ENCODE measurements at regions not wholly inside any gene's neighbourhood (a gene's known extent, or its start where the extent isn't known, plus 50 kb on each side); places are given as distances from the start of the nearest gene placed in this dataset.

DNA sequence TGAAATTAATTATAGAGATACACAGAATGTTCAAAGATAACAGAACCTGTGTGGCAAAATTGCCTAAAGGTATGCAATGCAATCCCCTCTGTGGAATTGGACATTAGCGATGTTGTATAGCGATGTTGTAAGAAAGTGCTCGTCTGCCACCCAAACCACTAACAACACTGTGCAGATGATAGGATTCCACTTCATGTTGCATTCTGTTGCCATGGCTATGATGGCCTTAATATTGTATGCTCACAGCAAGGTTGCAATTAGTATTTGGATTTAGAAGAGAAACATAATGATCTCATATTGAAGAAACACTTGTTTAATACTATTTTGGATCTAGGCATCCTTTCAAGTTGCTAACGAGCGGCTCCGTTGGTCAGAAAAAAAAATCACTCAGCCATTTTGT, 260.3 kb downstream of the BCAT1 start:
- TF ChIP-seq BHLHE40 (IDR thresholded peaks at IDR 0.05; ENCODE audit: low read depth, low read length), result no peak
- TF ChIP-seq, protein P1, sequence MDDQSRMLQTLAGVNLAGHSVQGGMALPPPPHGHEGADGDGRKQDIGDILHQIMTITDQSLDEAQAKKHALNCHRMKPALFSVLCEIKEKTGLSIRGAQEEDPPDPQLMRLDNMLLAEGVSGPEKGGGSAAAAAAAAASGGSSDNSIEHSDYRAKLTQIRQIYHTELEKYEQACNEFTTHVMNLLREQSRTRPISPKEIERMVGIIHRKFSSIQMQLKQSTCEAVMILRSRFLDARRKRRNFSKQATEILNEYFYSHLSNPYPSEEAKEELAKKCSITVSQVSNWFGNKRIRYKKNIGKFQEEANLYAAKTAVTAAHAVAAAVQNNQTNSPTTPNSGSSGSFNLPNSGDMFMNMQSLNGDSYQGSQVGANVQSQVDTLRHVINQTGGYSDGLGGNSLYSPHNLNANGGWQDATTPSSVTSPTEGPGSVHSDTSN (IDR thresholded peaks at IDR 0.05), result no peak
- TF ChIP-seq RFX5 (IDR thresholded peaks at IDR 0.05), result no peak
- TF ChIP-seq, protein P2, sequence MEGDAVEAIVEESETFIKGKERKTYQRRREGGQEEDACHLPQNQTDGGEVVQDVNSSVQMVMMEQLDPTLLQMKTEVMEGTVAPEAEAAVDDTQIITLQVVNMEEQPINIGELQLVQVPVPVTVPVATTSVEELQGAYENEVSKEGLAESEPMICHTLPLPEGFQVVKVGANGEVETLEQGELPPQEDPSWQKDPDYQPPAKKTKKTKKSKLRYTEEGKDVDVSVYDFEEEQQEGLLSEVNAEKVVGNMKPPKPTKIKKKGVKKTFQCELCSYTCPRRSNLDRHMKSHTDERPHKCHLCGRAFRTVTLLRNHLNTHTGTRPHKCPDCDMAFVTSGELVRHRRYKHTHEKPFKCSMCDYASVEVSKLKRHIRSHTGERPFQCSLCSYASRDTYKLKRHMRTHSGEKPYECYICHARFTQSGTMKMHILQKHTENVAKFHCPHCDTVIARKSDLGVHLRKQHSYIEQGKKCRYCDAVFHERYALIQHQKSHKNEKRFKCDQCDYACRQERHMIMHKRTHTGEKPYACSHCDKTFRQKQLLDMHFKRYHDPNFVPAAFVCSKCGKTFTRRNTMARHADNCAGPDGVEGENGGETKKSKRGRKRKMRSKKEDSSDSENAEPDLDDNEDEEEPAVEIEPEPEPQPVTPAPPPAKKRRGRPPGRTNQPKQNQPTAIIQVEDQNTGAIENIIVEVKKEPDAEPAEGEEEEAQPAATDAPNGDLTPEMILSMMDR (IDR thresholded peaks at IDR 0.05), result no peak
- TF ChIP-seq RAD21 (conservative IDR thresholded peaks at IDR 0.05 in 1 of 2, IDR thresholded peaks at IDR 0.05 in 1 of 2), result no peak
- no peak for TF ChIP-seq POLR2A (IDR thresholded peaks at IDR 0.05; ENCODE audit: low read length)
- TF ChIP-seq KDM1A (IDR thresholded peaks at IDR 0.05; ENCODE audit: low read depth), result no peak
- TF ChIP-seq, protein P3, sequence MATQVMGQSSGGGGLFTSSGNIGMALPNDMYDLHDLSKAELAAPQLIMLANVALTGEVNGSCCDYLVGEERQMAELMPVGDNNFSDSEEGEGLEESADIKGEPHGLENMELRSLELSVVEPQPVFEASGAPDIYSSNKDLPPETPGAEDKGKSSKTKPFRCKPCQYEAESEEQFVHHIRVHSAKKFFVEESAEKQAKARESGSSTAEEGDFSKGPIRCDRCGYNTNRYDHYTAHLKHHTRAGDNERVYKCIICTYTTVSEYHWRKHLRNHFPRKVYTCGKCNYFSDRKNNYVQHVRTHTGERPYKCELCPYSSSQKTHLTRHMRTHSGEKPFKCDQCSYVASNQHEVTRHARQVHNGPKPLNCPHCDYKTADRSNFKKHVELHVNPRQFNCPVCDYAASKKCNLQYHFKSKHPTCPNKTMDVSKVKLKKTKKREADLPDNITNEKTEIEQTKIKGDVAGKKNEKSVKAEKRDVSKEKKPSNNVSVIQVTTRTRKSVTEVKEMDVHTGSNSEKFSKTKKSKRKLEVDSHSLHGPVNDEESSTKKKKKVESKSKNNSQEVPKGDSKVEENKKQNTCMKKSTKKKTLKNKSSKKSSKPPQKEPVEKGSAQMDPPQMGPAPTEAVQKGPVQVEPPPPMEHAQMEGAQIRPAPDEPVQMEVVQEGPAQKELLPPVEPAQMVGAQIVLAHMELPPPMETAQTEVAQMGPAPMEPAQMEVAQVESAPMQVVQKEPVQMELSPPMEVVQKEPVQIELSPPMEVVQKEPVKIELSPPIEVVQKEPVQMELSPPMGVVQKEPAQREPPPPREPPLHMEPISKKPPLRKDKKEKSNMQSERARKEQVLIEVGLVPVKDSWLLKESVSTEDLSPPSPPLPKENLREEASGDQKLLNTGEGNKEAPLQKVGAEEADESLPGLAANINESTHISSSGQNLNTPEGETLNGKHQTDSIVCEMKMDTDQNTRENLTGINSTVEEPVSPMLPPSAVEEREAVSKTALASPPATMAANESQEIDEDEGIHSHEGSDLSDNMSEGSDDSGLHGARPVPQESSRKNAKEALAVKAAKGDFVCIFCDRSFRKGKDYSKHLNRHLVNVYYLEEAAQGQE (IDR thresholded peaks at IDR 0.05), result no peak
- TF ChIP-seq POLR2AphosphoS2 (conservative IDR thresholded peaks at IDR 0.05; ENCODE audit: low read length), result no peak
- TF ChIP-seq EP300 (IDR thresholded peaks at IDR 0.05), result no peak
- TF ChIP-seq MAZ (IDR thresholded peaks at IDR 0.05; ENCODE audit: borderline replicate concordance, low read depth, low read length), result no peak
- TF ChIP-seq HEYL (CRISPR knock-in tag; IDR thresholded peaks at IDR 0.05), result no peak
